ENCODE measurements at regions not wholly inside any gene's neighbourhood (a gene's known extent, or its start where the extent isn't known, plus 50 kb on each side); places are given as distances from the start of the nearest gene placed in this dataset.
"Not testable (repeated sequence)": the region's sequence is repeated elsewhere in the genome, so short reads cannot be mapped to it uniquely, and the experiment has no call there.

DNA sequence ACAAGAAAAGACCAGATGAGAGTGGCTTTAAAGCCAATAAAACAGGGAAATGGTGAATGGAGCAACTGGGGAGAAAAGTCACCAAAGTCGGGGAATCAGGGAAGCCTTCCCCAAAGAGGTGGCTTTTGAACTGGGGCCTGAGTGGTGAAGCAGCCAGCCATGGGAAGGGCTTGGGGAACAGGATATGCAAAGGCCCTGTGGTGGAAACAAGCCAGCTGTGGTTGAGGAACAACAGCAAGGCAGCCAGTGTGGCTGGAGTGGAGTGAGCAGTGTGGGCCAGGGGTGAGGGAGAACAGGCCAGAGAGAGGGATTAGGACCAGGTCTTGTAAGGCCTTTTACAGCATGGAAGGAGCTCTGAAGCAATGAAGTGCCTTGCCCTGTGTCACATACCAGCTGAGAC, 51.0 kb upstream of the ROPN1B start:
- DNase-seq, result not testable (repeated sequence)

- not testable (repeated sequence) for DNase-seq
Measured at GRCh38 chr3:125918451-125918850, 50.5 kb upstream of the ROPN1B start.

- not testable (repeated sequence) for DNase-seq
Measured at GRCh38 chr3:125918866-125919265, 50.1 kb upstream of the ROPN1B start.

All from activated CD4-positive, alpha-beta T cell treated with anti-CD3 and anti-CD28 coated beads for 1 hour (primary cell).